ENCODE measurements at regions not wholly inside any gene's neighbourhood (a gene's known extent, or its start where the extent isn't known, plus 50 kb on each side); places are given as distances from the start of the nearest gene placed in this dataset.
"Not testable (repeated sequence)": the region's sequence is repeated elsewhere in the genome, so short reads cannot be mapped to it uniquely, and the experiment has no call there.

DNA sequence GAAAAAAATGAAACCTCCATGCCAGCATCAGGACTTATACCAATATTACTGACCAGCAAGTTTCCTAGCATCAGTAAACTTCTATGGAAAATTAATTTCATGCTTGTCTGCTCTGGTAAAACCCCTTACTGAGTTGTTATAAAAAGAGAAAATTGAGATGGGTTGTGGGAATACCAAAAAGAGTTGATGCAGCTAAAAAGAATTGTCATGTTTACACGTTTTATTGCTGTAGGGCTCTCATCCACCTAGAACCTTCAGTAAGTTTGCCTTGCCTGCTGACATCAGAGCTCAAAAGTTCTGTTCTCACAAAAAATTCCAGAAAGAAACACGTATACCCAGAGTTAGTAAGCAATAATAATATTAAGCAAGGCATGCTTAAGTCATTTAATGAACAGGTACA lies 641.3 kb upstream of the ZNF385D start:
- Histone ChIP-seq H3K27me3 (ENCODE audit: control insufficient read depth, insufficient read depth, low read length) (no peaks in the 10 kb centered on the region), H3K4me1 (ENCODE audit: control insufficient read depth, insufficient read depth, low read length) (no peaks in the 10 kb centered on the region), H3K27ac (ENCODE audit: low read length) (no peak overlapping the region), H3K9me3 (ENCODE audit: control insufficient read depth, low read depth, low read length) (no peaks in the 10 kb centered on the region), H3K4me3 (ENCODE audit: low read length) (no peak overlapping the region), H3K36me3 (ENCODE audit: control insufficient read depth, insufficient read depth, low read length) (no peaks in the 10 kb centered on the region)
- no CpG with 5 or more reads among the region's 2 CpGs for WGBS (ENCODE audit: insufficient coverage, low lambda C conversion rate)
- DNase-seq: no peak

GRCh38 chr3:22392859-22393258 lies 641.8 kb upstream of the ZNF385D start:
- Histone ChIP-seq H3K27ac (ENCODE audit: low read length) (no peak overlapping the region), H3K4me1 (ENCODE audit: control insufficient read depth, insufficient read depth, low read length) (no peaks in the 10 kb centered on the region), H3K4me3 (ENCODE audit: low read length) (no peak overlapping the region), H3K27me3 (ENCODE audit: control insufficient read depth, insufficient read depth, low read length) (no peaks in the 10 kb centered on the region), H3K36me3 (ENCODE audit: control insufficient read depth, insufficient read depth, low read length) (no peaks in the 10 kb centered on the region), H3K9me3 (ENCODE audit: control insufficient read depth, low read depth, low read length) (no peaks in the 10 kb centered on the region)
- no peak for DNase-seq

- WGBS (ENCODE audit: insufficient coverage, low lambda C conversion rate): 65% methylated on average over 4 of the region's 4 CpGs
- no peak for DNase-seq
- no peak overlapping the region for H3K27ac ChIP-seq (ENCODE audit: low read length)
- H3K36me3 ChIP-seq (ENCODE audit: control insufficient read depth, insufficient read depth, low read length): no peaks in the 10 kb centered on the region
- no peaks in the 10 kb centered on the region for H3K9me3 ChIP-seq (ENCODE audit: control insufficient read depth, low read depth, low read length)
- no peaks in the 10 kb centered on the region for H3K4me1 ChIP-seq (ENCODE audit: control insufficient read depth, insufficient read depth, low read length)
- H3K27me3 ChIP-seq (ENCODE audit: control insufficient read depth, insufficient read depth, low read length): no peaks in the 10 kb centered on the region
- H3K4me3 ChIP-seq (ENCODE audit: low read length): no peak overlapping the region
Measured at GRCh38 chr3:22399566-22399965, 648.6 kb upstream of the ZNF385D start.

GRCh38 chr3:22401499-22401898 lies 650.5 kb upstream of the ZNF385D start:
- H3K36me3 ChIP-seq (ENCODE audit: control insufficient read depth, insufficient read depth, low read length): no peaks in the 10 kb centered on the region
- no peaks in the 10 kb centered on the region for H3K4me1 ChIP-seq (ENCODE audit: control insufficient read depth, insufficient read depth, low read length)

GRCh38 chr3:22414239-22414638 lies 663.2 kb upstream of the ZNF385D start:
- Histone ChIP-seq H3K27me3 (ENCODE audit: control insufficient read depth, insufficient read depth, low read length) (no peaks in the 10 kb centered on the region), H3K9me3 (ENCODE audit: control insufficient read depth, low read depth, low read length) (peaks cover 9% of the 10 kb centered on the region), H3K4me1 (ENCODE audit: control insufficient read depth, insufficient read depth, low read length) (no peaks in the 10 kb centered on the region), H3K27ac (ENCODE audit: low read length) (no peak overlapping the region), H3K4me3 (ENCODE audit: low read length) (no peak overlapping the region), H3K36me3 (ENCODE audit: control insufficient read depth, insufficient read depth, low read length) (no peaks in the 10 kb centered on the region)
- DNase-seq: no peak
- no CpG with 5 or more reads among the region's 3 CpGs for WGBS (ENCODE audit: insufficient coverage, low lambda C conversion rate)

More at GRCh38 chr3:22401499-22401898, 650.5 kb upstream of the ZNF385D start:
- Histone ChIP-seq H3K27ac (ENCODE audit: low read length) (no peak overlapping the region), H3K27me3 (ENCODE audit: control insufficient read depth, insufficient read depth, low read length) (no peaks in the 10 kb centered on the region), H3K4me3 (ENCODE audit: low read length) (no peak overlapping the region), H3K9me3 (ENCODE audit: control insufficient read depth, low read depth, low read length) (no peaks in the 10 kb centered on the region)
- no peak for DNase-seq

GRCh38 chr3:22416838-22417446 lies 665.9 kb upstream of the ZNF385D start:
- H3K4me1 ChIP-seq (ENCODE audit: control insufficient read depth, insufficient read depth, low read length); H3K4me3 ChIP-seq (ENCODE audit: low read length); DNase-seq; H3K27ac ChIP-seq (ENCODE audit: low read length); H3K27me3 ChIP-seq (ENCODE audit: control insufficient read depth, insufficient read depth, low read length); H3K9me3 ChIP-seq (ENCODE audit: control insufficient read depth, low read depth, low read length); H3K36me3 ChIP-seq (ENCODE audit: control insufficient read depth, insufficient read depth, low read length): not testable (repeated sequence)
- WGBS (ENCODE audit: insufficient coverage, low lambda C conversion rate): no CpG with 5 or more reads among the region's 19 CpGs

- no peaks in the 10 kb centered on the region for H3K36me3 ChIP-seq (ENCODE audit: control insufficient read depth, insufficient read depth, low read length)
- peaks cover 9% of the 10 kb centered on the region for H3K9me3 ChIP-seq (ENCODE audit: control insufficient read depth, low read depth, low read length)
- H3K27me3 ChIP-seq (ENCODE audit: control insufficient read depth, insufficient read depth, low read length): no peaks in the 10 kb centered on the region
- no peak for DNase-seq
- H3K27ac ChIP-seq (ENCODE audit: low read length): no peak overlapping the region
- no peak overlapping the region for H3K4me3 ChIP-seq (ENCODE audit: low read length)
- no peaks in the 10 kb centered on the region for H3K4me1 ChIP-seq (ENCODE audit: control insufficient read depth, insufficient read depth, low read length)
Measured at GRCh38 chr3:22419261-22419660, 668.3 kb upstream of the ZNF385D start.

- peaks cover 7% of the 10 kb centered on the region for H3K9me3 ChIP-seq (ENCODE audit: control insufficient read depth, low read depth, low read length)
- WGBS (ENCODE audit: insufficient coverage, low lambda C conversion rate): 78% methylated on average over 3 of the region's 4 CpGs
- H3K27ac ChIP-seq (ENCODE audit: low read length): no peak overlapping the region
- H3K27me3 ChIP-seq (ENCODE audit: control insufficient read depth, insufficient read depth, low read length): no peaks in the 10 kb centered on the region
- no peaks in the 10 kb centered on the region for H3K4me1 ChIP-seq (ENCODE audit: control insufficient read depth, insufficient read depth, low read length)
- no peak overlapping the region for H3K4me3 ChIP-seq (ENCODE audit: low read length)
- no peak for DNase-seq
- H3K36me3 ChIP-seq (ENCODE audit: control insufficient read depth, insufficient read depth, low read length): no peaks in the 10 kb centered on the region
Measured at GRCh38 chr3:22421589-22421988, 670.6 kb upstream of the ZNF385D start.

- H3K36me3 ChIP-seq (ENCODE audit: control insufficient read depth, insufficient read depth, low read length): no peaks in the 10 kb centered on the region
- no peaks in the 10 kb centered on the region for H3K9me3 ChIP-seq (ENCODE audit: control insufficient read depth, low read depth, low read length)
- DNase-seq: no peak
- H3K4me1 ChIP-seq (ENCODE audit: control insufficient read depth, insufficient read depth, low read length): no peaks in the 10 kb centered on the region
- H3K27me3 ChIP-seq (ENCODE audit: control insufficient read depth, insufficient read depth, low read length): no peaks in the 10 kb centered on the region
- no peak overlapping the region for H3K27ac ChIP-seq (ENCODE audit: low read length)
- no CpG with 5 or more reads among the region's 1 CpG for WGBS (ENCODE audit: insufficient coverage, low lambda C conversion rate)
- no peak overlapping the region for H3K4me3 ChIP-seq (ENCODE audit: low read length)
Measured at GRCh38 chr3:22431334-22431733, 680.3 kb upstream of the ZNF385D start.

GRCh38 chr3:22439626-22440025 lies 688.6 kb upstream of the ZNF385D start:
- H3K4me1 ChIP-seq (ENCODE audit: control insufficient read depth, insufficient read depth, low read length): no peaks in the 10 kb centered on the region
- 83% methylated on average over 1 of the region's 4 CpGs for WGBS (ENCODE audit: insufficient coverage, low lambda C conversion rate)
- no peak overlapping the region for H3K27ac ChIP-seq (ENCODE audit: low read length)
- no peaks in the 10 kb centered on the region for H3K36me3 ChIP-seq (ENCODE audit: control insufficient read depth, insufficient read depth, low read length)
- H3K27me3 ChIP-seq (ENCODE audit: control insufficient read depth, insufficient read depth, low read length): no peaks in the 10 kb centered on the region
- H3K4me3 ChIP-seq (ENCODE audit: low read length): no peak overlapping the region
- no peaks in the 10 kb centered on the region for H3K9me3 ChIP-seq (ENCODE audit: control insufficient read depth, low read depth, low read length)
- DNase-seq: no peak

GRCh38 chr3:22441711-22442110 lies 690.7 kb upstream of the ZNF385D start:
- no peaks in the 10 kb centered on the region for H3K36me3 ChIP-seq (ENCODE audit: control insufficient read depth, insufficient read depth, low read length)
- no peak overlapping the region for H3K4me3 ChIP-seq (ENCODE audit: low read length)
- whole genome bisulfite sequencing (ENCODE audit: insufficient coverage, low lambda C conversion rate): no CpG with 5 or more reads among the region's 2 CpGs
- no peak for DNase-seq
- H3K9me3 ChIP-seq (ENCODE audit: control insufficient read depth, low read depth, low read length): no peaks in the 10 kb centered on the region
- no peaks in the 10 kb centered on the region for H3K27me3 ChIP-seq (ENCODE audit: control insufficient read depth, insufficient read depth, low read length)
- H3K27ac ChIP-seq (ENCODE audit: low read length): no peak overlapping the region
- no peaks in the 10 kb centered on the region for H3K4me1 ChIP-seq (ENCODE audit: control insufficient read depth, insufficient read depth, low read length)

All from large intestine (tissue), 3 donors.